GM21619 (cell line): ENCODE measurements at regions not wholly inside any gene's neighbourhood (a gene's known extent, or its start where the extent isn't known, plus 50 kb on each side); places are given as distances from the start of the nearest gene placed in this dataset.

ENCODE experiments used
- ATAC-seq: cut with Tn5 transposase; IDR thresholded peaks from one replicate; pipeline ENCODE4 v1.9.1; 2021; ENCODE audit not compliant: unreplicated experiment

- ATAC-seq, result no peak
Measured at GRCh38 chr11:95294701-95295100, 63.7 kb upstream of the SESN3 start.

DNA sequence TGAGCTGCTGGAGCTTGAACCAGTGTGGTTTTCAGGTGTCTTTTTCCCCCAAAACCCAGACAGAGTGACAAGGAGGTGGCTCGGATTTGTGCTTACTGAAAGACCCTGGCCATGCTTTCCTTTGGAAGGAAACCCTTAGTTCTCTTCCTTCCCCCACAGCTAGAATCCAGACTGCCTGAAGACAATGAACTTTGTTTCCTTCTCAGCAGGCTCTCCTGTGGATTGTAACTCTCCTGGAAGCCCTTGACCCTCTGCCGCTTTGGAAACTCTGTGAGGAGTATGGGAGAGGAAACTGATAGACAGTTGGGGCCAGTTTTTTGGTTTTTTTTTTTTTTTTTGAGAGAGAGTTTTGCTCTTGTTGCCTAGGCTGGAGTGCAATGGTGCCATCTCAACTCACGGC, 62.1 kb upstream of the SESN3 start:
- ATAC-seq, result no peak

DNA sequence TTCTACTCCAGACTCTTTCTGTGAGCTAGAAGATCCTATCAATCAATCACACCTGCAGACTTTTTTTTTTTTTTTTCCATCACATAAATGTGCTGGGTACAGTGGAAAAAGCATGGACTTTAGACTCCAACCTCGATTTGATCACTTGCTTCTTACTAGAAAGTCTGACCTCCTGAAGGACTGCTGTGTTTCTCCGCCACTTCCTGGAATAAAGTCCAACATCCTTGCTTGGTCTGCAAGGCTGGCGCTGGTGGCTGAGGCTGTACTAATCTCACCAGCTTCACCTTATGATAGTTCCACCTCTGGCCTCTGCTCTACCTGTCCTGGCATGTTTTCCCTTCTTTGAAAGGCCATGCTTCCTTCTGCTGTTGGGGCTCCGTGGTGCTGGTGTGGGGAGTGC, 60.9 kb upstream of the SESN3 start:
- ATAC-seq, result no peak

DNA sequence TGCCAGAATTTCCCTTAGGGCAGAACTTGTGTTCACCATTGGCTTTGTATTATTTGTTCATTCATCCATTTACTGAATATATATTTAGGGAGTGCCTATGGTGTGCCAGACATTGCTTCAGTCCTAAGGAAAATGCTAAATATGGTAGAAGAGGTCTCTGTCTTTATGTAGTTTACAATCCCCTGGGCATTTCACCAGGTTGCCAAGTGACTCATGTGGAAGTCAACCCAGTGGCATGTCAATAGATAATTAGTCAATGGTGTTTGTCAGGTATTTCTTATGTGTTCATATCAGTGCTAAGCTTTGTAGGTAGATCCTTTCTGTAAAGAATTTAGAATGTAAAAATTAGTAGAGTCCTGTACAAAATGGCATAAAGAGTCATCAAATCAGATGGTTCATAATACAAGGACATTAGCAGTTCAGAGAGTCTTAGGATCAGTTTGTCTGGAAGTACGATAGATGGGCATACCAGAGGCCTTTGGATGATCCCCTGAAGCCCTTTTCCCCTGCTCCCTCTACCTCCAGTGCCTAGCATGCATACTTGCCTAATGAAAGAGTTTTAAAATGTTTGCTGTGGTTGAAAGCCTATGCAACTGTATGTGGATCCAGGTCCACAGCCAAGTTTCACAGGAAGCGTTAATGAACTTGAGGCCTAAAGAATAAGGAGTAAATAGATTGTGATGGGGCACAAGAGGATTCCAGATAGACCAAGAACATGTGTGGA, 58.5 kb upstream of the SESN3 start:
- no peak for ATAC-seq

- ATAC-seq, result no peak
Measured at GRCh38 chr11:95284057-95285052, 53.4 kb upstream of the SESN3 start.

GRCh38 chr11:95283650-95284049, 52.6 kb upstream of the SESN3 start:
- no peak for ATAC-seq

DNA sequence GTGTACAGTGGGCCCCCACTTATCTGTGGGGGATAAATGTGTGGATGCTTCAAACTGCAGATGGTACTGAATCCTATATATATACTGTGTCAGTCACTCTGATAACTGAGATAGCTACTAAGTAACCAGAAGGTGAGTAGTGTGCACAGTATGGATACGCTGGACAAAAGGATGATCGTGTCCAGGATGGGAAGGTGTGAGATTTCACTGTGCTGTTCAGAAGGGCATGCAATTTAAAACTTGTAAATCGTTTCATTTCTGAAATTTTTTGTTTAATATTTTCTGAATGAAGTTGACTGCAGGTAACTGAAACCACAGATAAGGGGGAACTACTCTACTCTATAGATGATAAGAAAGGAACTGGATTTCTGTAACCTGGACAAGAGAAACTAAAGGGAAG, 52.1 kb upstream of the SESN3 start:
- no peak for ATAC-seq

GRCh38 chr11:95282291-95282751, 51.3 kb upstream of the SESN3 start:
- ATAC-seq, result no peak
